ENCODE measurements at regions not wholly inside any gene's neighbourhood (a gene's known extent, or its start where the extent isn't known, plus 50 kb on each side); places are given as distances from the start of the nearest gene placed in this dataset.

- no peak for TF ChIP-seq ZBTB11 (CRISPR knock-in tag; IDR thresholded peaks at IDR 0.05)
- TF ChIP-seq SUZ12 (IDR thresholded peaks at IDR 0.05; ENCODE audit: unreplicated experiment), result no peak
- no peak for TF ChIP-seq ELK1 (IDR thresholded peaks at IDR 0.05; ENCODE audit: low read depth, low read length)
- TF ChIP-seq STAT3 (IDR thresholded peaks at IDR 0.05; ENCODE audit: low read depth, low read length), result no peak
Observed at GRCh38 chr22:33221568-33221967, 163.4 kb upstream of the SYN3 start (continued).

GRCh38 chr22:33220476-33221080 lies 162.4 kb upstream of the SYN3 start:
- ChIA-PET CTCF (interaction anchor here (0.9 to 2.6 kb wide), 4 partner anchors 9 to 27 kb away, joined by 3 to 12 read pairs (median 6); no protein-coding TSS in a partner anchor), SMC1A (ENCODE audit: uncharacterized antibody, unreplicated experiment) (interaction anchor here (0.7 kb wide), 1 partner anchor 8 kb away, joined by 4 read pairs; no protein-coding TSS in a partner anchor), POLR2A (no interaction called here), RAD21 (ENCODE audit: unreplicated experiment) (interaction anchor here (1.3 kb wide), 1 partner anchor 54 kb away, joined by 4 read pairs; no protein-coding TSS in a partner anchor)
- Histone ChIP-seq H3K79me2 (ENCODE audit: control insufficient read depth, insufficient read depth, low read length) (no peaks in the 10 kb centered on the region), H3K4me3 (no peak overlapping the region), H3K4me1 (ENCODE audit: control insufficient read depth, insufficient read depth, low read length) (no peaks in the 10 kb centered on the region), H3K9me3 (replicated peaks; ENCODE audit: control insufficient read depth, insufficient read depth, low read length) (no peaks in the 10 kb centered on the region; the same call in 2 of the 3 replicates), H3K36me3 (ENCODE audit: control insufficient read depth in 2 of 2, insufficient read depth in 2 of 2, low read length in 1 of 2) (no peaks in the 10 kb centered on the region), H2AFZ (ENCODE audit: control insufficient read depth, low read depth, low read length) (no peak overlapping the region), H4K20me1 (ENCODE audit: control insufficient read depth, insufficient read depth) (no peaks in the 10 kb centered on the region), H3K27me3 (replicated peaks in 1 of 2; ENCODE audit: control insufficient read depth in 2 of 2, insufficient read depth in 2 of 2, low read length in 1 of 2) (no peaks in the 10 kb centered on the region), H3K27ac (ENCODE audit: control insufficient read depth, insufficient read depth) (no peak overlapping the region), H3K4me2 (ENCODE audit: control insufficient read depth, insufficient read depth) (no peak overlapping the region), H3K9ac (ENCODE audit: control insufficient read depth, insufficient read depth, low read length) (no peak overlapping the region)
- intact Hi-C loops (cut with micrococcal nuclease; ENCODE audit: unreplicated experiment) (no loop called here), in situ Hi-C loops (cut with MboI) (no loop called here)
- FAIRE-seq, result no peak
- BruUV-seq (replicated peaks), result no TSS peak
- no peak for ATAC-seq
- 66% methylated on average over 5 of the region's 5 CpGs for WGBS (ENCODE audit: insufficient coverage, insufficient replicate concordance, low lambda C conversion rate, missing lambda C conversion rate)
- DNase-seq (ENCODE audit: low read depth, low spot score), result no peak
- no peak for TF ChIP-seq ZNF217 (IDR thresholded peaks at IDR 0.05)
- no peak for TF ChIP-seq SP1 (IDR thresholded peaks at IDR 0.05; ENCODE audit: low read depth, low read length)
- no peak for TF ChIP-seq MTA3 (IDR thresholded peaks at IDR 0.05; ENCODE audit: borderline replicate concordance, low read length)
- TF ChIP-seq RAD51 (IDR thresholded peaks at IDR 0.05), result no peak
- TF ChIP-seq SRF (IDR thresholded peaks at IDR 0.05; ENCODE audit: low read depth in 2 of 2, low read length in 2 of 2), result no peak
- no peak for TF ChIP-seq TAF1 (IDR thresholded peaks at IDR 0.05; ENCODE audit: borderline replicate concordance, low read depth, low read length)
- no peak for TF ChIP-seq E2F4 (IDR thresholded peaks at IDR 0.05; ENCODE audit: low read depth, low read length)
- TF ChIP-seq TCF3 (IDR thresholded peaks at IDR 0.05; ENCODE audit: borderline replicate concordance, insufficient read depth, low read depth, low read length), result no peak
- TF ChIP-seq LARP7 (IDR thresholded peaks at IDR 0.05), result no peak
- no peak for TF ChIP-seq SIX5 (IDR thresholded peaks at IDR 0.05; ENCODE audit: low read depth, low read length, severe bottlenecking)
- TF ChIP-seq ZNF24 (IDR thresholded peaks at IDR 0.05), result no peak
- TF ChIP-seq SREBF1 (IDR thresholded peaks at IDR 0.05; ENCODE audit: low read length), result no peak
- no peak for TF ChIP-seq HDAC2 (IDR thresholded peaks at IDR 0.05)
